Lung (tissue), 11 donors: ENCODE measurements at regions not wholly inside any gene's neighbourhood (a gene's known extent, or its start where the extent isn't known, plus 50 kb on each side); places are given as distances from the start of the nearest gene placed in this dataset.
"Not testable (repeated sequence)": the region's sequence is repeated elsewhere in the genome, so short reads cannot be mapped to it uniquely, and the experiment has no call there.

Experiments
- ATAC-seq: fragments of 200-7000 bp; cut with Tn5 transposase; one replicate; pipeline ENCODE4 v1.9.1; 2020; ENCODE audit warnings: moderate number of reproducible peaks; ENCODE audit not compliant: insufficient read depth, low FRiP score
- DNase-seq, 3 donors: peaks; one replicate each; pipeline ENCODE4 v3.0.0-alpha.2; 2013 to 2017
- H3K27ac ChIP-seq, 2 donors: one replicate each; pipeline ENCODE4 v1.5.1; 2013; ENCODE audit warnings: mild to moderate bottlenecking in 2 of 2, moderate library complexity in 2 of 2, control low read depth in 1 of 2, inconsistent platforms in 1 of 2, low read depth in 1 of 2, low read length in 1 of 2
- H3K27me3 ChIP-seq, 3 donors: one replicate each; pipeline ENCODE4 v1.5.1; 2013; ENCODE audit warnings: low read length in 2 of 3; ENCODE audit not compliant: control insufficient read depth in 3 of 3, insufficient read depth in 3 of 3
- H3K36me3 ChIP-seq, 4 donors: one replicate each; pipeline ENCODE4 v1.5.1; 2013; ENCODE audit warnings: low read length in 4 of 4, mild to moderate bottlenecking in 1 of 4, moderate library complexity in 1 of 4; ENCODE audit not compliant: control insufficient read depth in 4 of 4, insufficient read depth in 4 of 4
- H3K4me1 ChIP-seq, 5 donors: one replicate each; pipeline ENCODE4 v1.5.1; 2013; ENCODE audit warnings: low read length in 5 of 5, mild to moderate bottlenecking in 2 of 5, moderate library complexity in 1 of 5; ENCODE audit not compliant: control insufficient read depth in 5 of 5, insufficient read depth in 5 of 5
- H3K4me3 ChIP-seq: one replicate; pipeline ENCODE4 v1.5.1; 2013; ENCODE audit warnings: mild to moderate bottlenecking, control low read depth, moderate library complexity
- H3K9ac ChIP-seq, 2 donors: one replicate each; pipeline ENCODE4 v1.5.1; 2013; ENCODE audit warnings: low read length in 2 of 2, control low read depth in 1 of 2; ENCODE audit not compliant: insufficient read depth in 1 of 2
- H3K9me3 ChIP-seq, 4 donors: one replicate each; pipeline ENCODE4 v1.5.1; 2013; ENCODE audit warnings: low read length in 3 of 4, mild to moderate bottlenecking in 1 of 4, moderate library complexity in 1 of 4; ENCODE audit not compliant: control insufficient read depth in 4 of 4, insufficient read depth in 3 of 4
- CTCF ChIP-seq: IDR thresholded peaks from 2 replicates; pipeline ENCODE4 v1.5.1; 2012; ENCODE audit warnings: mild to moderate bottlenecking; ENCODE audit errors: control extremely low read depth, extremely low read depth
- WGBS, 2 donors: extraction: QIAGEN DNeasy Blood & Tissue Kit; methylation state at CpG; one replicate each; pipeline ENCODE4 v1.1.7; 2013; 5-methylcytosine and 5-hydroxymethylcytosine counted together
- donor health status: control.
- donor health status: control.
- donor health status: Bipolar disorder and iron deficiency.
- donor health status: healthy.
- donor health status: DM: yes; HTN: yes; CAD: no.

- WGBS, 2 donors: 49 to 69% methylated on average over 5 of the region's 5 CpGs
- H3K27me3 ChIP-seq: no peaks in the 10 kb centered on the region
- DNase-seq: peak in 1 of 3 donors; percentile 5
These were observed 161.7 kb downstream of the SMARCA1 start for GRCh38 chrX:129361576-129361975.

GRCh38 chrX:129360175-129360574 lies 163.1 kb downstream of the SMARCA1 start:
- ATAC-seq (peak; percentile 41), DNase-seq (peak; percentile 7 to 31 (median 15))
- no peak overlapping the region for H3K9ac ChIP-seq
- peak; percentile 30 for TF ChIP-seq CTCF
- H3K4me1 ChIP-seq: no peaks in the 10 kb centered on the region
- no peaks in the 10 kb centered on the region for H3K27me3 ChIP-seq
- no peak overlapping the region for H3K4me3 ChIP-seq
- 29 to 42% methylated on average over 5 of the region's 5 CpGs for WGBS, 2 donors
- no peak overlapping the region for H3K27ac ChIP-seq
- H3K9me3 ChIP-seq: peaks cover 0 to 2% (median 0%) of the 10 kb centered on the region in 4 donors
- H3K36me3 ChIP-seq: no peaks in the 10 kb centered on the region

More at GRCh38 chrX:129361576-129361975, 161.7 kb downstream of the SMARCA1 start:
- no peak overlapping the region for H3K4me3 ChIP-seq
- no peaks in the 10 kb centered on the region for H3K4me1 ChIP-seq
- no peak for ATAC-seq
- no peak overlapping the region for H3K27ac ChIP-seq
- H3K9me3 ChIP-seq: peaks cover 0 to 2% (median 0%) of the 10 kb centered on the region in 4 donors
- no peaks in the 10 kb centered on the region for H3K36me3 ChIP-seq
- TF ChIP-seq CTCF: no peak
- H3K9ac ChIP-seq: no peak overlapping the region

GRCh38 chrX:129359269-129359668 lies 164.0 kb downstream of the SMARCA1 start:
- peaks cover 0 to 2% (median 0%) of the 10 kb centered on the region in 4 donors for H3K9me3 ChIP-seq
- no peaks in the 10 kb centered on the region for H3K27me3 ChIP-seq
- ATAC-seq (no peak), DNase-seq (no peak)
- no peaks in the 10 kb centered on the region for H3K4me1 ChIP-seq
- no peak overlapping the region for H3K9ac ChIP-seq
- H3K27ac ChIP-seq: no peak overlapping the region
- WGBS, 2 donors: 77 to 84% methylated on average over 2 of the region's 2 CpGs
- no peak for TF ChIP-seq CTCF
- H3K4me3 ChIP-seq: no peak overlapping the region
- H3K36me3 ChIP-seq: no peaks in the 10 kb centered on the region

GRCh38 chrX:129357428-129357827 lies 165.9 kb downstream of the SMARCA1 start:
- H3K27ac ChIP-seq, H3K4me1 ChIP-seq, H3K4me3 ChIP-seq, H3K9me3 ChIP-seq, DNase-seq, H3K27me3 ChIP-seq, H3K36me3 ChIP-seq, H3K9ac ChIP-seq, ATAC-seq: not testable (repeated sequence)
- WGBS, 2 donors: 94 to 100% methylated on average over 3 to 4 of the region's 4 CpGs
